IMR-90 (cell line): ENCODE measurements at regions not wholly inside any gene's neighbourhood (a gene's known extent, or its start where the extent isn't known, plus 50 kb on each side); places are given as distances from the start of the nearest gene placed in this dataset.

ENCODE experiments used
- ATAC-seq: fragments of 200-7000 bp; cut with Tn5 transposase; 2 replicates; pipeline ENCODE4 v1.9.1; 2020; ENCODE audit warnings: low read depth, mild to moderate bottlenecking, moderate library complexity
- BruUV-seq: library from RNA; stranded (reverse); fragments of 400-500 nt; replicated peaks from 2 replicates; lab custom pipeline; 2021; lab: Mats Ljungman, UMichigan
- CTCF ChIA-PET: fragments of 300-600 bp; formaldehyde crosslinking; extraction: SDS; loops from one replicate; lab custom pipeline; 2021; ENCODE audit warnings: antibody characterized with exemption; lab: Yijun Ruan, JAX
- POLR2A ChIA-PET: fragments of 300-600 bp; sonication (Branson Sonifier 250); formaldehyde crosslinking; loops from one replicate; lab custom pipeline; 2022; ENCODE audit warnings: antibody characterized with exemption; ENCODE audit not compliant: unreplicated experiment; lab: Charles Lee
- DNase-seq: peaks from one replicate; pipeline ENCODE4 v3.0.0; 2013
- H2AFZ ChIP-seq: replicated peaks from 2 replicates; pipeline ENCODE3; 2013; ENCODE audit warnings: low read length, mild to moderate bottlenecking; ENCODE audit not compliant: poor library complexity
- H2AK5ac ChIP-seq: 2 replicates; pipeline ENCODE4 v1.6.1; 2013; ENCODE audit warnings: low read depth, low read length, inconsistent platforms
- H2AK9ac ChIP-seq: replicated peaks from 2 replicates; pipeline ENCODE3; 2013; ENCODE audit warnings: mild to moderate bottlenecking, low read depth, low read length, moderate library complexity; ENCODE audit not compliant: poor library complexity
- H2BK120ac ChIP-seq: 2 replicates; pipeline ENCODE4 v1.6.1; 2013; ENCODE audit warnings: low read depth, low read length, inconsistent platforms
- H2BK15ac ChIP-seq: 3 replicates; pipeline ENCODE4 v1.6.1; 2013; ENCODE audit warnings: low read depth, low read length, inconsistent platforms
- H2BK20ac ChIP-seq: 2 replicates; pipeline ENCODE4 v1.6.1; 2013; ENCODE audit warnings: low read depth, mild to moderate bottlenecking, inconsistent platforms, low read length, moderate library complexity
- H2BK5ac ChIP-seq: 2 replicates; pipeline ENCODE4 v1.6.1; 2013; ENCODE audit warnings: mild to moderate bottlenecking, low read depth, low read length, inconsistent platforms; ENCODE audit not compliant: poor library complexity, severe bottlenecking
- H3K14ac ChIP-seq: replicated peaks from 2 replicates; pipeline ENCODE4 v1.6.1; 2013; ENCODE audit warnings: low read depth, low read length, inconsistent platforms
- H3K18ac ChIP-seq: 2 replicates; pipeline ENCODE4 v1.6.1; 2013; ENCODE audit warnings: low read depth, low read length, control low read depth
- H3K23ac ChIP-seq: 2 replicates; pipeline ENCODE4 v1.6.1; 2013; ENCODE audit warnings: low read depth, low read length, inconsistent platforms
- H3K27ac ChIP-seq: 2 replicates; pipeline ENCODE4 v1.5.1; 2013; ENCODE audit warnings: mild to moderate bottlenecking, control low read depth, low read length; ENCODE audit not compliant: insufficient read depth
- H3K27me3 ChIP-seq: 2 replicates; pipeline ENCODE4 v1.6.1; 2013; ENCODE audit warnings: low read length; ENCODE audit not compliant: control insufficient read depth, insufficient read depth
- H3K36me3 ChIP-seq: 2 replicates; pipeline ENCODE4 v1.6.1; 2013; ENCODE audit warnings: low read length, mixed read lengths; ENCODE audit not compliant: control insufficient read depth, insufficient read depth
- H3K4ac ChIP-seq: 2 replicates; pipeline ENCODE4 v1.6.1; 2013; ENCODE audit warnings: low read depth, low read length, inconsistent platforms
- H3K4me1 ChIP-seq: 2 replicates; pipeline ENCODE4 v1.6.1; 2013; ENCODE audit warnings: low read length, mixed read lengths; ENCODE audit not compliant: control insufficient read depth, insufficient read depth
- H3K4me2 ChIP-seq: 2 replicates; pipeline ENCODE4 v1.6.1; 2013; ENCODE audit warnings: low read depth, mild to moderate bottlenecking, control low read depth, low read length, moderate library complexity
- H3K4me3 ChIP-seq: 2 replicates; pipeline ENCODE4 v1.5.1; 2013; ENCODE audit warnings: low read depth, mild to moderate bottlenecking, control low read depth, low read length, moderate library complexity; ENCODE audit not compliant: insufficient read depth
- H3K56ac ChIP-seq: 2 replicates; pipeline ENCODE4 v1.6.1; 2013; ENCODE audit warnings: low read length, inconsistent platforms; ENCODE audit not compliant: insufficient read depth; ENCODE audit errors: extremely low read depth
- H3K79me1 ChIP-seq, 2 experiments: 2 replicates each; pipeline ENCODE4 v1.6.1; 2013; ENCODE audit warnings: low read length in 2 of 2, inconsistent platforms in 1 of 2, low read depth in 1 of 2
- H3K9ac ChIP-seq: 2 replicates; pipeline ENCODE4 v1.6.1; 2013; ENCODE audit warnings: low read depth, low read length, control low read depth
- H3K9me1 ChIP-seq: 2 replicates; pipeline ENCODE4 v1.6.1; 2013; ENCODE audit warnings: low read length, inconsistent platforms; ENCODE audit not compliant: insufficient read depth
- H3K9me3 ChIP-seq: 2 replicates; pipeline ENCODE4 v1.6.1; 2013; ENCODE audit warnings: low read length; ENCODE audit not compliant: control insufficient read depth, insufficient read depth
- H4K20me1 ChIP-seq: 2 replicates; pipeline ENCODE4 v1.6.1; 2013; ENCODE audit warnings: low read length, inconsistent platforms; ENCODE audit not compliant: insufficient read depth
- H4K5ac ChIP-seq: 2 replicates; pipeline ENCODE4 v1.6.1; 2013; ENCODE audit warnings: mild to moderate bottlenecking, low read depth, low read length, control low read depth
- H4K8ac ChIP-seq, 2 experiments: 2 replicates each; pipeline ENCODE4 v1.6.1; 2013; ENCODE audit warnings: low read depth in 2 of 2, low read length in 2 of 2, control low read depth in 1 of 2, inconsistent platforms in 1 of 2
- H4K91ac ChIP-seq: 2 replicates; pipeline ENCODE4 v1.6.1; 2013; ENCODE audit warnings: low read depth, low read length, inconsistent platforms; ENCODE audit not compliant: insufficient read depth
- BHLHE40 ChIP-seq: fragments of 150-350 bp; IDR thresholded peaks from 2 replicates; pipeline ENCODE4 v1.6.1; 2016; ENCODE audit warnings: mild to moderate bottlenecking, low read depth, low read length
- CEBPB ChIP-seq: IDR thresholded peaks from 2 replicates; pipeline ENCODE4 v1.6.1; 2012; ENCODE audit warnings: low read depth, low read length, improper control_type of control experiment
- CHD1 ChIP-seq: IDR thresholded peaks from 2 replicates; pipeline ENCODE4 v1.6.1; 2012; ENCODE audit warnings: low read depth, low read length, improper control_type of control experiment
- CTCF ChIP-seq: conservative IDR thresholded peaks from 2 replicates; pipeline ENCODE4 v1.5.1; 2012; ENCODE audit warnings: mild to moderate bottlenecking, low read depth, low read length, improper control_type of control experiment
- FOS ChIP-seq: fragments of 150-350 bp; IDR thresholded peaks from 2 replicates; pipeline ENCODE4 v1.6.1; 2016; ENCODE audit warnings: low read depth, low read length
- MAFK ChIP-seq: IDR thresholded peaks from 2 replicates; pipeline ENCODE4 v1.6.1; 2012; ENCODE audit warnings: low read depth, low read length, improper control_type of control experiment
- MAZ ChIP-seq: IDR thresholded peaks from 2 replicates; pipeline ENCODE4 v1.6.1; 2012; ENCODE audit warnings: low read depth, mild to moderate bottlenecking, low read length, improper control_type of control experiment, moderate library complexity, borderline replicate concordance
- MXI1 ChIP-seq: IDR thresholded peaks from 2 replicates; pipeline ENCODE4 v1.6.1; 2012; ENCODE audit warnings: low read depth, mild to moderate bottlenecking, low read length, moderate library complexity, borderline replicate concordance
- NFE2L2 ChIP-seq: fragments of 150-350 bp; IDR thresholded peaks from 2 replicates; pipeline ENCODE4 v1.6.1; 2016; ENCODE audit warnings: low read depth, mild to moderate bottlenecking, low read length
- POLR2A ChIP-seq: IDR thresholded peaks from 2 replicates; pipeline ENCODE4 v1.6.1; 2012; ENCODE audit warnings: mild to moderate bottlenecking, low read depth, low read length
- RAD21 ChIP-seq: IDR thresholded peaks from 2 replicates; pipeline ENCODE4 v1.6.1; 2012; ENCODE audit warnings: low read length, improper control_type of control experiment
- RCOR1 ChIP-seq: IDR thresholded peaks from 2 replicates; pipeline ENCODE4 v1.6.1; 2012; ENCODE audit warnings: mild to moderate bottlenecking, low read length, improper control_type of control experiment; ENCODE audit not compliant: insufficient replicate concordance
- RFX5 ChIP-seq: IDR thresholded peaks from 2 replicates; pipeline ENCODE4 v1.8.0; 2012; ENCODE audit warnings: low read depth, mild to moderate bottlenecking, low read length, moderate library complexity
- SMC3 ChIP-seq: fragments of 150-350 bp; IDR thresholded peaks from 2 replicates; pipeline ENCODE4 v1.6.1; 2016; ENCODE audit warnings: low read depth, mild to moderate bottlenecking, antibody characterized with exemption, low read length, moderate library complexity
- WGBS, 2 experiments: methylation state at CpG; one replicate each; pipeline versions ENCODE4 v1.1.5 to v1.1.7; 2013; ENCODE audit warnings: missing lambda C conversion rate in 2 of 2; ENCODE audit not compliant: insufficient read length in 1 of 2; ENCODE audit errors: extremely low coverage in 2 of 2; 5-methylcytosine and 5-hydroxymethylcytosine counted together
- dilution Hi-C: fragments of 300-500 bp; cut with HindIII; formaldehyde crosslinking; loops from one replicate; pipeline ENCODE4 v1.14.3; 2018; ENCODE audit warnings: low sequenced_read_pairs; ENCODE audit not compliant: unreplicated experiment
- in situ Hi-C: fragments of 300-500 bp; cut with MboI; formaldehyde crosslinking; loops from 3 replicates; pipeline ENCODE4 v1.14.3; 2019; ENCODE audit warnings: low sequenced_read_pairs, inconsistent platforms, mixed read lengths
- intact Hi-C: fragments of 100-400 bp; cut with micrococcal nuclease; formaldehyde crosslinking; loops from 2 replicates; pipeline ENCODE4 v1.10.0; 2022
- TF ChIP-seq, protein P1 (sequence below): fragments of 150-350 bp; IDR thresholded peaks from 2 replicates; pipeline ENCODE4 v1.6.1; 2016; ENCODE audit warnings: low read depth, mild to moderate bottlenecking, low read length, moderate library complexity, borderline replicate concordance
- TF ChIP-seq, protein P2 (sequence below): fragments of 150-350 bp; IDR thresholded peaks from 2 replicates; pipeline ENCODE4 v1.6.1; 2017; ENCODE audit warnings: mild to moderate bottlenecking, antibody characterized with exemption, low read length, low read depth

- H2BK15ac ChIP-seq = no peak overlapping the region
- H2AFZ ChIP-seq = no peak overlapping the region
- H3K4me1 ChIP-seq = no peaks in the 10 kb centered on the region
- H3K4me2 ChIP-seq = no peak overlapping the region
- H2BK5ac ChIP-seq = no peak overlapping the region
- no peak overlapping the region for H3K27ac ChIP-seq
- no peak overlapping the region for H3K56ac ChIP-seq
- BruUV-seq = no TSS peak
- no peak overlapping the region for H3K18ac ChIP-seq
- in situ Hi-C loops = no loop called here
- H3K4me3 ChIP-seq = no peak overlapping the region
- POLR2A ChIA-PET = no interaction called here
- no peak overlapping the region for H4K8ac ChIP-seq
- H3K79me1 ChIP-seq = no peaks in the 10 kb centered on the region
- H2BK20ac ChIP-seq = no peak overlapping the region
- H2AK9ac ChIP-seq = no peak overlapping the region
- dilution Hi-C loops = no loop called here
- no peaks in the 10 kb centered on the region for H3K9me1 ChIP-seq
- no peak overlapping the region for H2AK5ac ChIP-seq
- H3K23ac ChIP-seq = no peak overlapping the region
- no peaks in the 10 kb centered on the region for H3K36me3 ChIP-seq
- TF ChIP-seq FOS (no peak), NFE2L2 (no peak), BHLHE40 (no peak), POLR2A (no peak), CHD1 (no peak), MAFK (no peak), MAZ (no peak), CEBPB (no peak), MXI1 (no peak), SMC3 (no peak), CTCF (no peak), RCOR1 (no peak), RFX5 (no peak), RAD21 (no peak)
- TF ChIP-seq, protein P1, sequence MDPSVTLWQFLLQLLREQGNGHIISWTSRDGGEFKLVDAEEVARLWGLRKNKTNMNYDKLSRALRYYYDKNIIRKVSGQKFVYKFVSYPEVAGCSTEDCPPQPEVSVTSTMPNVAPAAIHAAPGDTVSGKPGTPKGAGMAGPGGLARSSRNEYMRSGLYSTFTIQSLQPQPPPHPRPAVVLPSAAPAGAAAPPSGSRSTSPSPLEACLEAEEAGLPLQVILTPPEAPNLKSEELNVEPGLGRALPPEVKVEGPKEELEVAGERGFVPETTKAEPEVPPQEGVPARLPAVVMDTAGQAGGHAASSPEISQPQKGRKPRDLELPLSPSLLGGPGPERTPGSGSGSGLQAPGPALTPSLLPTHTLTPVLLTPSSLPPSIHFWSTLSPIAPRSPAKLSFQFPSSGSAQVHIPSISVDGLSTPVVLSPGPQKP = no peak
- TF ChIP-seq, protein P2, sequence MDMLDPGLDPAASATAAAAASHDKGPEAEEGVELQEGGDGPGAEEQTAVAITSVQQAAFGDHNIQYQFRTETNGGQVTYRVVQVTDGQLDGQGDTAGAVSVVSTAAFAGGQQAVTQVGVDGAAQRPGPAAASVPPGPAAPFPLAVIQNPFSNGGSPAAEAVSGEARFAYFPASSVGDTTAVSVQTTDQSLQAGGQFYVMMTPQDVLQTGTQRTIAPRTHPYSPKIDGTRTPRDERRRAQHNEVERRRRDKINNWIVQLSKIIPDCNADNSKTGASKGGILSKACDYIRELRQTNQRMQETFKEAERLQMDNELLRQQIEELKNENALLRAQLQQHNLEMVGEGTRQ = no peak
- no peak overlapping the region for H4K5ac ChIP-seq
- H2BK120ac ChIP-seq = no peak overlapping the region
- WGBS, 2 experiments = no CpG with 5 or more reads among the region's 1 CpG
- CTCF ChIA-PET = no interaction called here
- ATAC-seq (no peak), DNase-seq (no peak)
- intact Hi-C loops = no loop called here
- H4K91ac ChIP-seq = no peak overlapping the region
- H4K20me1 ChIP-seq = no peaks in the 10 kb centered on the region
- H3K27me3 ChIP-seq = peaks cover 11% of the 10 kb centered on the region
- no peak overlapping the region for H3K9ac ChIP-seq
- H3K14ac ChIP-seq = no peak overlapping the region
- H3K9me3 ChIP-seq = no peaks in the 10 kb centered on the region
- no peak overlapping the region for H3K4ac ChIP-seq
Observed at GRCh38 chr10:63772491-63772890, 251.3 kb downstream of the REEP3 start.
